ENCODE measurements at regions not wholly inside any gene's neighbourhood (a gene's known extent, or its start where the extent isn't known, plus 50 kb on each side); places are given as distances from the start of the nearest gene placed in this dataset.

- no peak for TF ChIP-seq CTCF (IDR thresholded peaks at IDR 0.05)
- TF ChIP-seq ZFX (IDR thresholded peaks at IDR 0.05; ENCODE audit: borderline replicate concordance) = no peak
These were observed 88.4 kb upstream of the HSPA9 start for GRCh38 chr5:138663561-138663960.

Measured in 22Rv1 (cell line).